Esophagus squamous epithelium (tissue), 4 donors: ENCODE measurements at regions not wholly inside any gene's neighbourhood (a gene's known extent, or its start where the extent isn't known, plus 50 kb on each side); places are given as distances from the start of the nearest gene placed in this dataset.

ENCODE experiments used
- CTCF ChIP-seq, 6 experiments: fragments of 450-650 bp in 4 of 6; fragments of 200-600 bp in 2 of 6; sonication (generic) in 2 of 6; IDR thresholded peaks; one replicate each; pipeline ENCODE4 v1.5.1; 2016 to 2019; ENCODE audit warnings: antibody characterized with exemption in 6 of 6, mild to moderate bottlenecking in 4 of 6, moderate library complexity in 4 of 6
- POLR2A ChIP-seq, 4 donors: fragments of 450-650 bp; IDR thresholded peaks; one replicate each; pipeline ENCODE4 v1.6.1; 2017; ENCODE audit warnings: antibody characterized with exemption in 4 of 4, mild to moderate bottlenecking in 4 of 4, moderate library complexity in 3 of 4

- TF ChIP-seq CTCF (IDR thresholded peaks at IDR 0.05) (no peak), POLR2A (IDR thresholded peaks at IDR 0.05) (no peak)
These were observed 306.5 kb upstream of the TECRL start for GRCh38 chr4:64715741-64716140.
